PC-3 (cell line): ENCODE measurements at regions not wholly inside any gene's neighbourhood (a gene's known extent, or its start where the extent isn't known, plus 50 kb on each side); places are given as distances from the start of the nearest gene placed in this dataset.

Experiments
- ATAC-seq: fragments of 200-7000 bp; cut with Tn5 transposase; 2 replicates; pipeline ENCODE4 v1.9.1; 2020; ENCODE audit warnings: mild to moderate bottlenecking, moderate library complexity
- BruUV-seq: library from RNA; stranded (reverse); fragments of 400-500 nt; replicated peaks from 2 replicates; lab custom pipeline; 2021; lab: Mats Ljungman, UMichigan
- CTCF ChIA-PET: fragments of 300-600 bp; sonication (Branson Sonifier 250); formaldehyde crosslinking; loops from one replicate; lab custom pipeline; 2022; ENCODE audit warnings: antibody characterized with exemption; lab: Charles Lee
- POLR2A ChIA-PET: fragments of 300-600 bp; sonication (Branson Sonifier 250); formaldehyde crosslinking; loops from one replicate; lab custom pipeline; 2022; ENCODE audit warnings: antibody characterized with exemption; ENCODE audit not compliant: unreplicated experiment; lab: Charles Lee
- DNase-seq: peaks from one replicate; pipeline ENCODE4 v3.0.0-alpha.2; 2015
- H2AFZ ChIP-seq: fragments of 300-600 bp; sonication (generic); 2 replicates; pipeline ENCODE4 v1.6.0; 2016; ENCODE audit warnings: antibody characterized with exemption, low read length
- H3F3A ChIP-seq: fragments of 300-600 bp; sonication (generic); one replicate; pipeline ENCODE4 v1.6.0; 2017; ENCODE audit warnings: antibody characterized with exemption, low read length, control low read depth, mild to moderate bottlenecking; ENCODE audit not compliant: unreplicated experiment
- H3K27ac ChIP-seq: fragments of 300-600 bp; sonication (generic); 2 replicates; pipeline ENCODE4 v1.5.1; 2016; ENCODE audit warnings: mild to moderate bottlenecking, low read length
- H3K27me3 ChIP-seq: fragments of 300-600 bp; sonication (generic); 2 replicates; pipeline ENCODE4 v1.6.1; 2016; ENCODE audit warnings: low read length, mixed read lengths
- H3K36me3 ChIP-seq: fragments of 300-600 bp; sonication (generic); 2 replicates; pipeline ENCODE4 v1.6.1; 2016; ENCODE audit warnings: low read depth, mixed run types, low read length, mixed read lengths
- H3K4me1 ChIP-seq: fragments of 300-600 bp; sonication (generic); 2 replicates; pipeline ENCODE4 v1.5.1; 2016; ENCODE audit warnings: low read length; ENCODE audit not compliant: insufficient read depth
- H3K4me2 ChIP-seq: fragments of 300-600 bp; sonication (generic); 2 replicates; pipeline ENCODE4 v1.6.0; 2016; ENCODE audit warnings: low read length
- H3K4me3 ChIP-seq: fragments of 300-600 bp; sonication (generic); 2 replicates; pipeline ENCODE4 v1.5.1; 2016; ENCODE audit warnings: mild to moderate bottlenecking, low read length, mixed read lengths
- H3K79me2 ChIP-seq: fragments of 300-600 bp; sonication (generic); 2 replicates; pipeline ENCODE4 v1.6.1; 2017; ENCODE audit warnings: low read length, mixed read lengths
- H3K9ac ChIP-seq: fragments of 300-600 bp; sonication (generic); 2 replicates; pipeline ENCODE4 v1.6.0; 2016; ENCODE audit warnings: mild to moderate bottlenecking, low read length
- H3K9me2 ChIP-seq: fragments of 300-600 bp; sonication (generic); replicated peaks from 2 replicates; pipeline ENCODE4 v1.6.1; 2016; ENCODE audit warnings: mixed run types, low read length, mixed read lengths
- H3K9me3 ChIP-seq: fragments of 300-600 bp; sonication (generic); 2 replicates; pipeline ENCODE4 v1.6.1; 2016; ENCODE audit warnings: low read length, mixed read lengths
- H4K20me1 ChIP-seq: fragments of 300-600 bp; sonication (generic); 2 replicates; pipeline ENCODE4 v1.6.1; 2016; ENCODE audit warnings: low read length, mixed read lengths
- CTCF ChIP-seq: fragments of 300-600 bp; sonication (generic); conservative IDR thresholded peaks from 2 replicates; pipeline ENCODE4 v1.5.1; 2017; ENCODE audit warnings: antibody characterized with exemption, low read depth, mild to moderate bottlenecking, low read length
- EZH2 ChIP-seq: fragments of 300-600 bp; sonication (generic); IDR thresholded peaks from one replicate; pipeline ENCODE4 v1.6.1; 2017; ENCODE audit warnings: antibody characterized with exemption, mild to moderate bottlenecking, low read length; ENCODE audit not compliant: unreplicated experiment
- EZH2phosphoT487 ChIP-seq: fragments of 300-600 bp; sonication (generic); IDR thresholded peaks from 2 replicates; pipeline ENCODE4 v1.6.1; 2018; ENCODE audit warnings: mild to moderate bottlenecking, antibody characterized with exemption, low read length, borderline replicate concordance
- intact Hi-C: fragments of 100-400 bp; cut with micrococcal nuclease; formaldehyde crosslinking; loops from 2 replicates; pipeline ENCODE4 v1.9.0; 2023

DNA sequence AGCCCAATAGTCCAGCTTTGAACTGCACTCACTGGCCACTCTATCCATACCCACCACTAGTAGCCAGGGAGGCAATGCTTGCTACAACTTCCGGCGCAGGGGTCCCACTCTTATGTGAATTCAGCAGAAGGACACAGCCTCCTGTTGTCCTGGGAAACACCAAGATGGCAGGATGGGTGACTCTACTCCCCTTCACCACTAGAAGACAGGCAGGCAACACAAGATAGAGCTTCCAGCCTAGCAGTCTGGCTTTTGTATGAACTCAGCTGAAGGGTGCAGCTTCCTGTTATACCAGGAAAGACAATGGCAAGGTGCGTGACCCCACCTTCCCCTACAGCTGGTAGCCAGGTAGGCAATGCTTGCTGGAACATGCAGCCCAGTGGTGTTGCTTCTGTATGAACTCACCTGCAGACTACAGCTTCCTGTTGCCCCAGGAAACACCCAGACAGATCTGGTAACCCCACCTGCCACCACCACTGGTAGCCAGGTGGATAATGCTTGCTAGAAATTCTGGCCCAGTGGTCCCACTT lies 205.2 kb upstream of the KIRREL3 start:
- no peak for DNase-seq
- Histone ChIP-seq H2AFZ (no peak overlapping the region), H3F3A (no peaks in the 10 kb centered on the region), H3K9ac (no peak overlapping the region), H3K27me3 (peaks cover 3% of the 10 kb centered on the region; the same call in 1 of the 2 replicates), H3K4me2 (no peak overlapping the region), H3K27ac (no peak overlapping the region), H3K4me1 (no peaks in the 10 kb centered on the region), H3K79me2 (no peaks in the 10 kb centered on the region), H3K9me2 (no peaks in the 10 kb centered on the region), H3K36me3 (no peaks in the 10 kb centered on the region), H4K20me1 (no peaks in the 10 kb centered on the region), H3K4me3 (no peak overlapping the region), H3K9me3 (peaks cover 13% of the 10 kb centered on the region)
- no TSS peak for BruUV-seq
- ChIA-PET CTCF (no interaction called here), POLR2A (no interaction called here)
- intact Hi-C loops, result no loop called here
- no peak for ATAC-seq
- TF ChIP-seq EZH2, result no peak
- TF ChIP-seq EZH2phosphoT487, result no peak
- TF ChIP-seq CTCF, result no peak

- no peaks in the 10 kb centered on the region for H3K36me3 ChIP-seq
- CTCF ChIA-PET, result no interaction called here
- DNase-seq (no peak), ATAC-seq (no peak)
- no peaks in the 10 kb centered on the region for H3K4me1 ChIP-seq
- no peak overlapping the region for H3K27ac ChIP-seq
- no peaks in the 10 kb centered on the region for H3F3A ChIP-seq
- H3K9ac ChIP-seq, result no peak overlapping the region
- TF ChIP-seq EZH2phosphoT487 (no peak), EZH2 (no peak), CTCF (no peak)
- no peaks in the 10 kb centered on the region for H4K20me1 ChIP-seq
- H3K4me3 ChIP-seq, result no peak overlapping the region
- H3K9me3 ChIP-seq, result peaks cover 12% of the 10 kb centered on the region
- no peaks in the 10 kb centered on the region for H3K79me2 ChIP-seq
- no peak overlapping the region for H3K4me2 ChIP-seq
- BruUV-seq, result no TSS peak
- H3K9me2 ChIP-seq, result no peaks in the 10 kb centered on the region
- H2AFZ ChIP-seq, result no peak overlapping the region
- intact Hi-C loops, result no loop called here
- H3K27me3 ChIP-seq, result no peaks in the 10 kb centered on the region
- POLR2A ChIA-PET, result no interaction called here
These were observed 202.9 kb upstream of the KIRREL3 start for GRCh38 chr11:127203490-127203889.

DNA sequence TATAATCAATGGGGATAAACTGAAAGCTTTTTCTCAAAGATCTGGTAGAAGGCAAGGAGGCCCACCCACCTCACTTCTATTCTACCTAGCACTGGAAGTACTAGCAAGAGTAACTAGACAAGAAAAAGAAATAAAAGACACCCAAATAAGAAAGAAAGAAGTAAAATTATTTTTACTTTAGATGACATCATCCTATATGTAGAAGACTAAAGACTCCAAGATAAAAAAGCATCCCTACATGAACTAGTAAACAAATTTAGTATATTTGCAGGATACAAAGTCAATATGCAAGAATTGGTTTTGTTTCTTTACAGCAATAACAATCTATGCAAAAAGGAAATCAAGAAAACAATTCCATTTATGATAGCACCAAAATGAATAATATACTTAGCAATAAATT lies 201.5 kb upstream of the KIRREL3 start:
- intact Hi-C loops, result no loop called here

More for the DNA sequence above, 201.5 kb upstream of the KIRREL3 start:
- Histone ChIP-seq H3K9me3 (peaks cover 3% of the 10 kb centered on the region; the same call in 1 of the 2 replicates), H3K27me3 (no peaks in the 10 kb centered on the region), H3K36me3 (no peaks in the 10 kb centered on the region), H3K4me2 (no peak overlapping the region), H3F3A (no peaks in the 10 kb centered on the region), H3K27ac (no peak overlapping the region), H3K79me2 (no peaks in the 10 kb centered on the region), H2AFZ (no peak overlapping the region), H3K9ac (no peak overlapping the region), H3K4me1 (no peaks in the 10 kb centered on the region), H4K20me1 (no peaks in the 10 kb centered on the region), H3K9me2 (no peaks in the 10 kb centered on the region), H3K4me3 (no peak overlapping the region)
- no TSS peak for BruUV-seq
- TF ChIP-seq CTCF, result no peak
- TF ChIP-seq EZH2, result no peak
- TF ChIP-seq EZH2phosphoT487, result no peak
- ATAC-seq, result no peak
- CTCF ChIA-PET, result no interaction called here
- POLR2A ChIA-PET, result no interaction called here
- no peak for DNase-seq
